ENCODE measurements at regions not wholly inside any gene's neighbourhood (a gene's known extent, or its start where the extent isn't known, plus 50 kb on each side); places are given as distances from the start of the nearest gene placed in this dataset.

GRCh38 chr11:45507916-45508315, 157.5 kb downstream of the CHST1 start:
- POLR2A ChIA-PET = no interaction called here
- CTCF ChIA-PET (ENCODE audit: unreplicated experiment) = no interaction called here
- BruUV-seq (replicated peaks) = no TSS peak

GRCh38 chr11:45503311-45503710, 162.1 kb downstream of the CHST1 start:
- no peaks in the 10 kb centered on the region for H3K9me2 ChIP-seq (ENCODE audit: insufficient read depth, low read length)
- H3K36me3 ChIP-seq (ENCODE audit: insufficient read depth, low read length) = no peaks in the 10 kb centered on the region
- no peak overlapping the region for H2AFZ ChIP-seq (ENCODE audit: low read length)
- no peak overlapping the region for H3K4me2 ChIP-seq (ENCODE audit: low read length)
- H3K4me1 ChIP-seq (ENCODE audit: insufficient read depth, low read length, poor library complexity, severe bottlenecking) = no peaks in the 10 kb centered on the region
- no peak for TF ChIP-seq CTCF (conservative IDR thresholded peaks at IDR 0.05; ENCODE audit: low read length)
- no peak for TF ChIP-seq EZH2phosphoT487 (IDR thresholded peaks at IDR 0.05; ENCODE audit: borderline replicate concordance, low read depth, low read length)
- H3K4me3 ChIP-seq (ENCODE audit: low read depth, low read length, poor library complexity, severe bottlenecking) = no peak overlapping the region
- no peak overlapping the region for H3K27ac ChIP-seq (ENCODE audit: low read depth, low read length, poor library complexity, severe bottlenecking)
- intact Hi-C loops (cut with micrococcal nuclease; ENCODE audit: unreplicated experiment) = no loop called here
- no peaks in the 10 kb centered on the region for H4K20me1 ChIP-seq (ENCODE audit: insufficient read depth, low read length)
- BruUV-seq (replicated peaks) = no TSS peak
- H3K79me2 ChIP-seq (ENCODE audit: insufficient read depth, low read depth, low read length) = no peaks in the 10 kb centered on the region
- no peak for DNase-seq (ENCODE audit: low spot score)
- ChIA-PET POLR2A (no interaction called here), CTCF (ENCODE audit: unreplicated experiment) (no interaction called here)
- H3K9me3 ChIP-seq (ENCODE audit: low read length) = no peaks in the 10 kb centered on the region

More at GRCh38 chr11:45507916-45508315, 157.5 kb downstream of the CHST1 start:
- Histone ChIP-seq H2AFZ (ENCODE audit: low read length) (no peak overlapping the region), H3K4me3 (ENCODE audit: low read depth, low read length, poor library complexity, severe bottlenecking) (no peak overlapping the region), H3K79me2 (ENCODE audit: insufficient read depth, low read depth, low read length) (no peaks in the 10 kb centered on the region), H4K20me1 (ENCODE audit: insufficient read depth, low read length) (no peaks in the 10 kb centered on the region), H3K4me1 (ENCODE audit: insufficient read depth, low read length, poor library complexity, severe bottlenecking) (no peaks in the 10 kb centered on the region), H3K27ac (ENCODE audit: low read depth, low read length, poor library complexity, severe bottlenecking) (no peak overlapping the region), H3K9me3 (ENCODE audit: low read length) (no peaks in the 10 kb centered on the region), H3K9me2 (ENCODE audit: insufficient read depth, low read length) (no peaks in the 10 kb centered on the region), H3K4me2 (ENCODE audit: low read length) (no peak overlapping the region), H3K36me3 (ENCODE audit: insufficient read depth, low read length) (no peaks in the 10 kb centered on the region)
- intact Hi-C loops (cut with micrococcal nuclease; ENCODE audit: unreplicated experiment) = no loop called here
- no peak for DNase-seq (ENCODE audit: low spot score)
- no peak for TF ChIP-seq CTCF (conservative IDR thresholded peaks at IDR 0.05; ENCODE audit: low read length)
- no peak for TF ChIP-seq EZH2phosphoT487 (IDR thresholded peaks at IDR 0.05; ENCODE audit: borderline replicate concordance, low read depth, low read length)

GRCh38 chr11:45502226-45502545, 163.2 kb downstream of the CHST1 start:
- Histone ChIP-seq H3K36me3 (ENCODE audit: insufficient read depth, low read length) (no peaks in the 10 kb centered on the region), H3K4me2 (ENCODE audit: low read length) (no peak overlapping the region), H3K4me1 (ENCODE audit: insufficient read depth, low read length, poor library complexity, severe bottlenecking) (no peaks in the 10 kb centered on the region), H3K79me2 (ENCODE audit: insufficient read depth, low read depth, low read length) (no peaks in the 10 kb centered on the region), H2AFZ (ENCODE audit: low read length) (no peak overlapping the region), H3K9me2 (ENCODE audit: insufficient read depth, low read length) (no peaks in the 10 kb centered on the region), H3K4me3 (ENCODE audit: low read depth, low read length, poor library complexity, severe bottlenecking) (no peak overlapping the region), H4K20me1 (ENCODE audit: insufficient read depth, low read length) (no peaks in the 10 kb centered on the region), H3K9me3 (ENCODE audit: low read length) (no peaks in the 10 kb centered on the region), H3K27ac (ENCODE audit: low read depth, low read length, poor library complexity, severe bottlenecking) (no peak overlapping the region)
- POLR2A ChIA-PET = no interaction called here
- no TSS peak for BruUV-seq (replicated peaks)
- intact Hi-C loops (cut with micrococcal nuclease; ENCODE audit: unreplicated experiment) = no loop called here
- CTCF ChIA-PET (ENCODE audit: unreplicated experiment) = interaction anchor here (0.6 kb wide), 1 partner anchor 599 kb away, joined by 9 read pairs; no protein-coding TSS in a partner anchor
- no peak for TF ChIP-seq CTCF (conservative IDR thresholded peaks at IDR 0.05; ENCODE audit: low read length)
- no peak for TF ChIP-seq EZH2phosphoT487 (IDR thresholded peaks at IDR 0.05; ENCODE audit: borderline replicate concordance, low read depth, low read length)
- no peak for DNase-seq (ENCODE audit: low spot score)
